GM23338 (cell line): ENCODE measurements at regions not wholly inside any gene's neighbourhood (a gene's known extent, or its start where the extent isn't known, plus 50 kb on each side); places are given as distances from the start of the nearest gene placed in this dataset.

ENCODE experiments used
- ATAC-seq: fragments of 200-7000 bp; cut with Tn5 transposase; 3 replicates; pipeline ENCODE4 v1.9.1; 2020
- DNase-seq: peaks from one replicate; pipeline ENCODE4 v3.0.0-alpha.2; 2015; ENCODE audit warnings: low spot score
- H2AFZ ChIP-seq: fragments of 200-600 bp; sonication (generic); 2 replicates; pipeline ENCODE4 v1.8.0; 2016; ENCODE audit warnings: antibody characterized with exemption, mild to moderate bottlenecking, moderate library complexity
- H3F3A ChIP-seq: fragments of 200-600 bp; sonication (generic); replicated peaks from 2 replicates; pipeline ENCODE4 v1.8.0; 2017; ENCODE audit warnings: antibody characterized with exemption, mixed run types, low read depth
- H3K27ac ChIP-seq: fragments of 200-600 bp; sonication (generic); 2 replicates; pipeline ENCODE4 v1.6.1; 2016; ENCODE audit warnings: low read depth
- H3K27me3 ChIP-seq: fragments of 200-600 bp; sonication (generic); 2 replicates; pipeline ENCODE4 v1.8.0; 2016; ENCODE audit warnings: mild to moderate bottlenecking, mixed run types, moderate library complexity; ENCODE audit not compliant: insufficient read depth
- H3K36me3 ChIP-seq: fragments of 200-600 bp; sonication (generic); 2 replicates; pipeline ENCODE4 v1.8.0; 2016; ENCODE audit warnings: mild to moderate bottlenecking; ENCODE audit not compliant: insufficient read depth
- H3K4me1 ChIP-seq: fragments of 200-600 bp; sonication (generic); 2 replicates; pipeline ENCODE4 v1.8.0; 2016; ENCODE audit warnings: mild to moderate bottlenecking, moderate library complexity; ENCODE audit not compliant: insufficient read depth
- H3K4me2 ChIP-seq: fragments of 200-600 bp; sonication (generic); 2 replicates; pipeline ENCODE4 v1.7.1; 2017; ENCODE audit warnings: mixed run types
- H3K4me3 ChIP-seq: fragments of 200-600 bp; sonication (generic); 2 replicates; pipeline ENCODE4 v1.6.1; 2016; ENCODE audit warnings: mixed run types
- H3K79me2 ChIP-seq: fragments of 200-600 bp; sonication (generic); replicated peaks from 2 replicates; pipeline ENCODE4 v1.8.0; 2017; ENCODE audit warnings: mild to moderate bottlenecking; ENCODE audit not compliant: insufficient read depth
- H3K9me2 ChIP-seq: fragments of 200-600 bp; sonication (generic); 2 replicates; pipeline ENCODE4 v1.8.0; 2017; ENCODE audit not compliant: insufficient read depth
- H4K20me1 ChIP-seq: fragments of 200-600 bp; sonication (generic); replicated peaks from 2 replicates; pipeline ENCODE4 v1.8.0; 2017; ENCODE audit warnings: mild to moderate bottlenecking; ENCODE audit not compliant: insufficient read depth
- H3K27ac Mint-ChIP-seq: 2 replicates; pipeline ENCODE4 v1.8.0; 2020; ENCODE audit warnings: inconsistent platforms, mild to moderate bottlenecking, moderate library complexity, mixed read lengths
- H3K27me3 Mint-ChIP-seq: 3 replicates; pipeline ENCODE4 v1.8.0; 2022; ENCODE audit warnings: low read depth, mild to moderate bottlenecking, moderate library complexity, mixed read lengths, inconsistent platforms; ENCODE audit not compliant: insufficient read depth, poor library complexity
- H3K36me3 Mint-ChIP-seq: 3 replicates; pipeline ENCODE4 v1.8.0; 2021; ENCODE audit warnings: low read depth, mild to moderate bottlenecking, inconsistent platforms, moderate library complexity, mixed read lengths
- H3K4me1 Mint-ChIP-seq: 3 replicates; pipeline ENCODE4 v1.8.0; 2020; ENCODE audit warnings: mild to moderate bottlenecking, inconsistent platforms, mixed read lengths
- H3K4me3 Mint-ChIP-seq: 3 replicates; pipeline ENCODE4 v1.8.0; 2021; ENCODE audit warnings: moderate library complexity, mild to moderate bottlenecking, inconsistent platforms, mixed read lengths
- H3K9me3 Mint-ChIP-seq: 3 replicates; pipeline ENCODE4 v1.8.0; 2020; ENCODE audit warnings: moderate library complexity, mild to moderate bottlenecking, inconsistent platforms, mixed read lengths
- CTCF ChIP-seq, 2 experiments: fragments of 200-600 bp in 1 of 2; sonication (generic) in 1 of 2; conservative IDR thresholded peaks; 2 replicates each; pipeline versions ENCODE4 v1.5.1 to v1.6.1; 2016 to 2017; ENCODE audit warnings: antibody characterized with exemption in 2 of 2, low read depth in 2 of 2, mild to moderate bottlenecking in 2 of 2, moderate library complexity in 1 of 2
- ETS1 ChIP-seq: IDR thresholded peaks from 2 replicates; pipeline ENCODE4 v1.6.1; 2016; ENCODE audit warnings: antibody characterized with exemption
- EZH2 ChIP-seq: fragments of 200-600 bp; sonication (generic); IDR thresholded peaks from one replicate; pipeline ENCODE4 v1.8.0; 2017; ENCODE audit warnings: antibody characterized with exemption, mild to moderate bottlenecking, low read depth; ENCODE audit not compliant: unreplicated experiment
- EZH2phosphoT487 ChIP-seq: fragments of 200-600 bp; sonication (generic); IDR thresholded peaks from one replicate; pipeline ENCODE4 v1.8.1; 2018; ENCODE audit warnings: antibody characterized with exemption; ENCODE audit not compliant: unreplicated experiment
- JUNB ChIP-seq: IDR thresholded peaks from one replicate; pipeline ENCODE4 v1.6.1; 2016; ENCODE audit warnings: antibody characterized with exemption; ENCODE audit not compliant: unreplicated experiment
- NANOG ChIP-seq: IDR thresholded peaks from 2 replicates; pipeline ENCODE4 v1.6.1; 2016; ENCODE audit warnings: antibody characterized with exemption, borderline replicate concordance
- REST ChIP-seq: IDR thresholded peaks from one replicate; pipeline ENCODE4 v1.6.1; 2018; ENCODE audit warnings: antibody characterized with exemption; ENCODE audit not compliant: unreplicated experiment
- STAT1 ChIP-seq: IDR thresholded peaks from one replicate; pipeline ENCODE4 v1.6.1; 2016; ENCODE audit warnings: antibody characterized with exemption; ENCODE audit not compliant: unreplicated experiment
- ZNF114 ChIP-seq: fragments of 250-450 bp; sonication (Bioruptor Pico); IDR thresholded peaks from 2 replicates; pipeline ENCODE4 v1.5.0; 2020; ENCODE audit warnings: mild to moderate bottlenecking, moderate library complexity
- ZNF331 ChIP-seq: fragments of 250-450 bp; sonication (Bioruptor Pico); IDR thresholded peaks from 2 replicates; pipeline ENCODE4 v1.5.0; 2020; ENCODE audit warnings: low read depth, mild to moderate bottlenecking, moderate library complexity
- ZNF462 ChIP-seq: fragments of 250-450 bp; sonication (Bioruptor Pico); IDR thresholded peaks from 2 replicates; pipeline ENCODE4 v1.5.0; 2020; ENCODE audit warnings: mild to moderate bottlenecking, moderate library complexity

GRCh38 chr6:11654876-11655275 lies 117.3 kb downstream of the TMEM170B start:
- Histone ChIP-seq H3K79me2 (no peaks in the 10 kb centered on the region), H3K27me3 (no peaks in the 10 kb centered on the region), H3F3A (no peaks in the 10 kb centered on the region), H4K20me1 (no peaks in the 10 kb centered on the region), H3K4me3 (no peak overlapping the region), H3K4me1 (peaks cover 30% of the 10 kb centered on the region), H3K4me2 (no peak overlapping the region), H3K36me3 (no peaks in the 10 kb centered on the region), H3K9me2 (peaks cover 6% of the 10 kb centered on the region; the same call in 1 of the 2 replicates), H3K27ac (no peak overlapping the region), H2AFZ (no peak overlapping the region)
- H3K4me3 Mint-ChIP-seq: no peak overlapping the region
- H3K27me3 Mint-ChIP-seq: peaks cover 18% of the 10 kb centered on the region
- no peaks in the 10 kb centered on the region for H3K9me3 Mint-ChIP-seq
- H3K36me3 Mint-ChIP-seq: peaks cover 5% of the 10 kb centered on the region; the same call in 1 of the 3 replicates
- peaks cover 53% of the 10 kb centered on the region for H3K4me1 Mint-ChIP-seq
- no peak overlapping the region for H3K27ac Mint-ChIP-seq
- no peak for TF ChIP-seq STAT1
- no peak for TF ChIP-seq ZNF114
- no peak for TF ChIP-seq CTCF (conservative IDR thresholded peaks at IDR 0.05; ENCODE audit: low read depth in 2 of 2)
- TF ChIP-seq EZH2phosphoT487: no peak
- TF ChIP-seq EZH2: no peak
- no peak for TF ChIP-seq ETS1
- no peak for TF ChIP-seq ZNF331 (CRISPR knock-in tag)
- TF ChIP-seq NANOG: no peak
- TF ChIP-seq REST: no peak
- no peak for TF ChIP-seq ZNF462 (CRISPR knock-in tag)
- TF ChIP-seq JUNB: no peak
- ATAC-seq (no peak), DNase-seq (no peak)
